Neural crest cell (in vitro differentiated cells): ENCODE measurements at regions not wholly inside any gene's neighbourhood (a gene's known extent, or its start where the extent isn't known, plus 50 kb on each side); places are given as distances from the start of the nearest gene placed in this dataset.

Source experiments
- DNase-seq: peaks from one replicate; pipeline ENCODE4 v3.0.0; 2021; ENCODE audit warnings: low read depth, mixed read lengths, low spot score
- H3K27ac Mint-ChIP-seq: one replicate; pipeline ENCODE4 v1.8.0; 2021; ENCODE audit warnings: mild to moderate bottlenecking, mixed read lengths; ENCODE audit not compliant: unreplicated experiment
- H3K27me3 Mint-ChIP-seq: 2 replicates; pipeline ENCODE4 v1.8.0; 2021; ENCODE audit warnings: low read depth, mild to moderate bottlenecking, mixed read lengths
- H3K36me3 Mint-ChIP-seq: 2 replicates; pipeline ENCODE4 v1.8.0; 2021; ENCODE audit warnings: low read depth, mild to moderate bottlenecking, mixed read lengths
- H3K4me1 Mint-ChIP-seq: 2 replicates; pipeline ENCODE4 v1.8.0; 2021; ENCODE audit warnings: mixed read lengths
- H3K4me3 Mint-ChIP-seq: one replicate; pipeline ENCODE4 v1.8.0; 2021; ENCODE audit warnings: mild to moderate bottlenecking, mixed read lengths
- H3K9me3 Mint-ChIP-seq: 2 replicates; pipeline ENCODE4 v1.8.0; 2021; ENCODE audit warnings: mixed read lengths
- CTCF ChIP-seq: fragments of 200-600 bp; sonication (generic); conservative IDR thresholded peaks from 2 replicates; pipeline ENCODE4 v1.5.0; 2021; ENCODE audit warnings: antibody characterized with exemption, mild to moderate bottlenecking

- Mint-ChIP-seq H3K27ac (no peak overlapping the region), H3K4me1 (no peaks in the 10 kb centered on the region), H3K27me3 (no peaks in the 10 kb centered on the region), H3K36me3 (peaks cover 2% of the 10 kb centered on the region), H3K4me3 (no peak overlapping the region), H3K9me3 (peaks cover 10% of the 10 kb centered on the region)
- TF ChIP-seq CTCF = no peak
- DNase-seq = no peak
These were observed 142.5 kb upstream of the VANGL1 start for GRCh38 chr1:115499253-115499652.

- DNase-seq = no peak
- H3K27me3 Mint-ChIP-seq = no peaks in the 10 kb centered on the region
- H3K27ac Mint-ChIP-seq = no peak overlapping the region
- H3K36me3 Mint-ChIP-seq = no peaks in the 10 kb centered on the region
- H3K4me1 Mint-ChIP-seq = peaks cover 4% of the 10 kb centered on the region
- TF ChIP-seq CTCF = no peak
- no peak overlapping the region for H3K4me3 Mint-ChIP-seq
- peaks cover 4% of the 10 kb centered on the region for H3K9me3 Mint-ChIP-seq
These were observed 144.8 kb upstream of the VANGL1 start for GRCh38 chr1:115496904-115497527.

GRCh38 chr1:115495625-115496024 lies 146.1 kb upstream of the VANGL1 start:
- Mint-ChIP-seq H3K27me3 (no peaks in the 10 kb centered on the region), H3K4me1 (peaks cover 4% of the 10 kb centered on the region), H3K9me3 (no peaks in the 10 kb centered on the region), H3K4me3 (no peak overlapping the region), H3K36me3 (no peaks in the 10 kb centered on the region), H3K27ac (no peak overlapping the region)
- DNase-seq = no peak
- TF ChIP-seq CTCF = no peak

GRCh38 chr1:115495111-115495510 lies 146.7 kb upstream of the VANGL1 start:
- H3K27me3 Mint-ChIP-seq = no peaks in the 10 kb centered on the region
- H3K27ac Mint-ChIP-seq = no peak overlapping the region
- H3K4me3 Mint-ChIP-seq = no peak overlapping the region
- H3K9me3 Mint-ChIP-seq = no peaks in the 10 kb centered on the region
- no peak for DNase-seq
- no peaks in the 10 kb centered on the region for H3K36me3 Mint-ChIP-seq
- TF ChIP-seq CTCF = no peak
- H3K4me1 Mint-ChIP-seq = peaks cover 4% of the 10 kb centered on the region

GRCh38 chr1:115493834-115494233 lies 147.9 kb upstream of the VANGL1 start:
- Mint-ChIP-seq H3K4me1 (peaks cover 4% of the 10 kb centered on the region), H3K9me3 (peaks cover 6% of the 10 kb centered on the region), H3K4me3 (no peak overlapping the region), H3K27ac (no peak overlapping the region), H3K27me3 (no peaks in the 10 kb centered on the region), H3K36me3 (no peaks in the 10 kb centered on the region)
- TF ChIP-seq CTCF = no peak
- no peak for DNase-seq
